ENCODE measurements at regions not wholly inside any gene's neighbourhood (a gene's known extent, or its start where the extent isn't known, plus 50 kb on each side); places are given as distances from the start of the nearest gene placed in this dataset.
A peak's percentile ranks its signal among the peaks of the same experiment; 100 is the strongest.

GRCh38 chr10:4635883-4636282, 190.1 kb upstream of the AKR1E2 start:
- Histone ChIP-seq H3K4me3 (no peak overlapping the region), H3K9me3 (ENCODE audit: low read depth) (no peaks in the 10 kb centered on the region), H3K27me3 (no peaks in the 10 kb centered on the region), H2AFZ (no peak overlapping the region), H3K4me2 (peak overlapping the region; percentile 9), H3K9me2 (replicated peaks; ENCODE audit: insufficient read depth) (no peaks in the 10 kb centered on the region), H3K36me3 (replicated peaks; ENCODE audit: insufficient read depth, low read depth) (no peaks in the 10 kb centered on the region), H4K20me1 (ENCODE audit: insufficient read depth, poor library complexity, severe bottlenecking) (no peaks in the 10 kb centered on the region), H3K4me1 (ENCODE audit: insufficient read depth) (no peaks in the 10 kb centered on the region), H3K27ac (no peak overlapping the region), H3K79me2 (no peaks in the 10 kb centered on the region)
- TF ChIP-seq EZH2 (IDR thresholded peaks at IDR 0.05; ENCODE audit: borderline replicate concordance) (no peak), EZH2phosphoT487 (IDR thresholded peaks at IDR 0.05; ENCODE audit: low read depth, severe bottlenecking, unreplicated experiment) (no peak)
- TF ChIP-seq, protein P1, sequence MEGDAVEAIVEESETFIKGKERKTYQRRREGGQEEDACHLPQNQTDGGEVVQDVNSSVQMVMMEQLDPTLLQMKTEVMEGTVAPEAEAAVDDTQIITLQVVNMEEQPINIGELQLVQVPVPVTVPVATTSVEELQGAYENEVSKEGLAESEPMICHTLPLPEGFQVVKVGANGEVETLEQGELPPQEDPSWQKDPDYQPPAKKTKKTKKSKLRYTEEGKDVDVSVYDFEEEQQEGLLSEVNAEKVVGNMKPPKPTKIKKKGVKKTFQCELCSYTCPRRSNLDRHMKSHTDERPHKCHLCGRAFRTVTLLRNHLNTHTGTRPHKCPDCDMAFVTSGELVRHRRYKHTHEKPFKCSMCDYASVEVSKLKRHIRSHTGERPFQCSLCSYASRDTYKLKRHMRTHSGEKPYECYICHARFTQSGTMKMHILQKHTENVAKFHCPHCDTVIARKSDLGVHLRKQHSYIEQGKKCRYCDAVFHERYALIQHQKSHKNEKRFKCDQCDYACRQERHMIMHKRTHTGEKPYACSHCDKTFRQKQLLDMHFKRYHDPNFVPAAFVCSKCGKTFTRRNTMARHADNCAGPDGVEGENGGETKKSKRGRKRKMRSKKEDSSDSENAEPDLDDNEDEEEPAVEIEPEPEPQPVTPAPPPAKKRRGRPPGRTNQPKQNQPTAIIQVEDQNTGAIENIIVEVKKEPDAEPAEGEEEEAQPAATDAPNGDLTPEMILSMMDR (IDR thresholded peaks at IDR 0.05; ENCODE audit: poor library complexity), result no peak
- DNase-seq (ENCODE audit: low spot score), result no peak
- WGBS (ENCODE audit: low lambda C conversion rate, missing lambda C conversion rate), result 85% methylated on average over 2 of the region's 2 CpGs

- H3K27ac ChIP-seq, result no peak overlapping the region
- WGBS (ENCODE audit: low lambda C conversion rate, missing lambda C conversion rate), result 51% methylated on average over 5 of the region's 5 CpGs
- H3K4me3 ChIP-seq, result no peak overlapping the region
- TF ChIP-seq, protein P1 (IDR thresholded peaks at IDR 0.05; ENCODE audit: poor library complexity), result no peak
- TF ChIP-seq EZH2 (IDR thresholded peaks at IDR 0.05; ENCODE audit: borderline replicate concordance), result no peak
- TF ChIP-seq EZH2phosphoT487 (IDR thresholded peaks at IDR 0.05; ENCODE audit: low read depth, severe bottlenecking, unreplicated experiment), result no peak
- H3K9me2 ChIP-seq (replicated peaks; ENCODE audit: insufficient read depth), result no peaks in the 10 kb centered on the region
- no peak overlapping the region for H2AFZ ChIP-seq
- no peaks in the 10 kb centered on the region for H3K79me2 ChIP-seq
- no peaks in the 10 kb centered on the region for H4K20me1 ChIP-seq (ENCODE audit: insufficient read depth, poor library complexity, severe bottlenecking)
- no peaks in the 10 kb centered on the region for H3K27me3 ChIP-seq
- H3K9me3 ChIP-seq (ENCODE audit: low read depth), result no peaks in the 10 kb centered on the region
- H3K4me1 ChIP-seq (ENCODE audit: insufficient read depth), result no peaks in the 10 kb centered on the region
- no peaks in the 10 kb centered on the region for H3K36me3 ChIP-seq (replicated peaks; ENCODE audit: insufficient read depth, low read depth)
- no peak for DNase-seq (ENCODE audit: low spot score)
- H3K4me2 ChIP-seq, result peak overlapping the region; percentile 9
These were observed 190.6 kb upstream of the AKR1E2 start for GRCh38 chr10:4635388-4635787.

- Histone ChIP-seq H3K27me3 (no peaks in the 10 kb centered on the region), H2AFZ (no peak overlapping the region), H3K4me1 (ENCODE audit: insufficient read depth) (no peaks in the 10 kb centered on the region), H3K27ac (no peak overlapping the region), H3K9me3 (ENCODE audit: low read depth) (no peaks in the 10 kb centered on the region), H3K36me3 (replicated peaks; ENCODE audit: insufficient read depth, low read depth) (no peaks in the 10 kb centered on the region), H3K9me2 (replicated peaks; ENCODE audit: insufficient read depth) (no peaks in the 10 kb centered on the region), H3K79me2 (no peaks in the 10 kb centered on the region), H3K4me3 (no peak overlapping the region), H4K20me1 (ENCODE audit: insufficient read depth, poor library complexity, severe bottlenecking) (no peaks in the 10 kb centered on the region), H3K4me2 (no peak overlapping the region)
- DNase-seq (ENCODE audit: low spot score), result no peak
- TF ChIP-seq EZH2phosphoT487 (IDR thresholded peaks at IDR 0.05; ENCODE audit: low read depth, severe bottlenecking, unreplicated experiment) (no peak), EZH2 (IDR thresholded peaks at IDR 0.05; ENCODE audit: borderline replicate concordance) (no peak)
- TF ChIP-seq, protein P1 (IDR thresholded peaks at IDR 0.05; ENCODE audit: poor library complexity), result no peak
- WGBS (ENCODE audit: low lambda C conversion rate, missing lambda C conversion rate), result 94% methylated on average over 8 of the region's 8 CpGs
These were observed 192.2 kb upstream of the AKR1E2 start for GRCh38 chr10:4633776-4634175.

DNA sequence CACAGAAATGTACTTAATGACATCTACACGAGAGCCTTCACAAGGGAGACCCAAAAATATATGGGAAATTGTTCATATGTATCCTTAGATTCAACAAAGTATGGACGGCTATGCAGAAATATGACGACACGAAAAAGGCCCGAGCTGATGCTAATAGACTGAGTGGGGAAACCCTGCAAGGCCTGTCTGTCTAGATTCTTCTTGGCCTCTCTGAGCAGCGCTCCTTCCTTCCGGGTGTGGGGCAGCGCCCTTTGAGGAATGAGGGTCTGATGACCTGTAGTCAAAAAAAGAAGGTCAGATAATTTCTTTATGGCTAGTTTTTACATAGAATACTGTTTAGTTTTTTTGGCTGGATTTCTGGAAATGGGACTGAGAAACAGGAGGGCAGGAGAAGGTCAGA, 192.8 kb upstream of the AKR1E2 start:
- Histone ChIP-seq H3K79me2 (no peaks in the 10 kb centered on the region), H3K4me1 (ENCODE audit: insufficient read depth) (no peaks in the 10 kb centered on the region), H3K27me3 (no peaks in the 10 kb centered on the region), H3K27ac (peak overlapping the region; percentile 37), H3K4me3 (no peak overlapping the region), H3K4me2 (no peak overlapping the region), H3K9me2 (replicated peaks; ENCODE audit: insufficient read depth) (no peaks in the 10 kb centered on the region), H4K20me1 (ENCODE audit: insufficient read depth, poor library complexity, severe bottlenecking) (no peaks in the 10 kb centered on the region), H3K9me3 (ENCODE audit: low read depth) (no peaks in the 10 kb centered on the region), H3K36me3 (replicated peaks; ENCODE audit: insufficient read depth, low read depth) (no peaks in the 10 kb centered on the region), H2AFZ (no peak overlapping the region)
- DNase-seq (ENCODE audit: low spot score), result peak; percentile 8
- TF ChIP-seq EZH2phosphoT487 (IDR thresholded peaks at IDR 0.05; ENCODE audit: low read depth, severe bottlenecking, unreplicated experiment), result no peak
- no peak for TF ChIP-seq EZH2 (IDR thresholded peaks at IDR 0.05; ENCODE audit: borderline replicate concordance)
- TF ChIP-seq, protein P1 (IDR thresholded peaks at IDR 0.05; ENCODE audit: poor library complexity), result no peak
- 92% methylated on average over 8 of the region's 8 CpGs for WGBS (ENCODE audit: low lambda C conversion rate, missing lambda C conversion rate)
